ENCODE measurements at regions not wholly inside any gene's neighbourhood (a gene's known extent, or its start where the extent isn't known, plus 50 kb on each side); places are given as distances from the start of the nearest gene placed in this dataset.

- Mint-ChIP-seq H3K9me3 (peaks cover 27% of the 10 kb centered on the region), H3K4me3 (no peak overlapping the region), H3K36me3 (ENCODE audit: low read depth) (no peaks in the 10 kb centered on the region), H3K27ac (no peak overlapping the region), H3K27me3 (ENCODE audit: low read depth, poor library complexity) (peaks cover 4% of the 10 kb centered on the region), H3K4me1 (no peaks in the 10 kb centered on the region)
- no peak for DNase-seq
- no peak for TF ChIP-seq CTCF (IDR thresholded peaks at IDR 0.05)
Measured at GRCh38 chr5:36765876-36766275, 110.7 kb upstream of the NIPBL start.

GRCh38 chr5:36766981-36767380 lies 109.6 kb upstream of the NIPBL start:
- Mint-ChIP-seq H3K4me1 (no peaks in the 10 kb centered on the region), H3K36me3 (ENCODE audit: low read depth) (no peaks in the 10 kb centered on the region), H3K27ac (no peak overlapping the region), H3K4me3 (no peak overlapping the region), H3K9me3 (peaks cover 30% of the 10 kb centered on the region), H3K27me3 (ENCODE audit: low read depth, poor library complexity) (peaks cover 4% of the 10 kb centered on the region)
- DNase-seq, result no peak
- no peak for TF ChIP-seq CTCF (IDR thresholded peaks at IDR 0.05)

GRCh38 chr5:36768450-36768849 lies 108.1 kb upstream of the NIPBL start:
- Mint-ChIP-seq H3K36me3 (ENCODE audit: low read depth) (no peaks in the 10 kb centered on the region), H3K4me1 (peaks cover 4% of the 10 kb centered on the region), H3K27ac (no peak overlapping the region), H3K9me3 (peaks cover 30% of the 10 kb centered on the region), H3K4me3 (no peak overlapping the region), H3K27me3 (ENCODE audit: low read depth, poor library complexity) (peaks cover 4% of the 10 kb centered on the region)
- no peak for DNase-seq
- no peak for TF ChIP-seq CTCF (IDR thresholded peaks at IDR 0.05)

GRCh38 chr5:36769129-36769770 lies 107.3 kb upstream of the NIPBL start:
- Mint-ChIP-seq H3K9me3 (peaks cover 30% of the 10 kb centered on the region), H3K4me3 (no peak overlapping the region), H3K27ac (no peak overlapping the region), H3K36me3 (ENCODE audit: low read depth) (no peaks in the 10 kb centered on the region), H3K27me3 (ENCODE audit: low read depth, poor library complexity) (peaks cover 4% of the 10 kb centered on the region), H3K4me1 (peaks cover 4% of the 10 kb centered on the region)
- TF ChIP-seq CTCF (IDR thresholded peaks at IDR 0.05), result no peak
- DNase-seq, result no peak

- H3K9me3 Mint-ChIP-seq, result peaks cover 30% of the 10 kb centered on the region
- no peak for DNase-seq
Measured at GRCh38 chr5:36770125-36770524, 106.4 kb upstream of the NIPBL start.

More at GRCh38 chr5:36770125-36770524, 106.4 kb upstream of the NIPBL start:
- peaks cover 4% of the 10 kb centered on the region for H3K4me1 Mint-ChIP-seq
- no peak overlapping the region for H3K27ac Mint-ChIP-seq
- TF ChIP-seq CTCF (IDR thresholded peaks at IDR 0.05), result no peak
- H3K36me3 Mint-ChIP-seq (ENCODE audit: low read depth), result no peaks in the 10 kb centered on the region
- no peak overlapping the region for H3K4me3 Mint-ChIP-seq
- peaks cover 4% of the 10 kb centered on the region for H3K27me3 Mint-ChIP-seq (ENCODE audit: low read depth, poor library complexity)
